ENCODE measurements at regions not wholly inside any gene's neighbourhood (a gene's known extent, or its start where the extent isn't known, plus 50 kb on each side); places are given as distances from the start of the nearest gene placed in this dataset.
A peak's percentile ranks its signal among the peaks of the same experiment; 100 is the strongest.

- FAIRE-seq (no peak), DNase-seq (ENCODE audit: low read depth, low spot score) (no peak)
- no peak overlapping the region for H2AFZ ChIP-seq (ENCODE audit: control insufficient read depth, low read length)
- H3K9ac ChIP-seq (ENCODE audit: control insufficient read depth, extremely low read depth, insufficient read depth, low read length) = no peak overlapping the region
- H3K27me3 ChIP-seq (ENCODE audit: control insufficient read depth, extremely low read depth, insufficient read depth, low read length) = peaks cover 5% of the 10 kb centered on the region
- dilution Hi-C loops (cut with MboI; ENCODE audit: extremely low pct_ligation_motif_present, low sequenced_read_pairs) = no loop called here
- H3K79me2 ChIP-seq (ENCODE audit: control insufficient read depth, insufficient read depth, low read length) = no peaks in the 10 kb centered on the region
- H3K9me3 ChIP-seq (ENCODE audit: control insufficient read depth, low read depth, low read length) = peaks cover 1% of the 10 kb centered on the region
- H3K4me2 ChIP-seq (ENCODE audit: control insufficient read depth, extremely low read depth, insufficient read depth, low read depth, low read length) = no peak overlapping the region
- H3K27ac ChIP-seq (ENCODE audit: control insufficient read depth, insufficient read depth, low read length) = no peak overlapping the region
- no peak for TF ChIP-seq EZH2 (IDR thresholded peaks at IDR 0.05; ENCODE audit: low read length)
- TF ChIP-seq, protein P1, sequence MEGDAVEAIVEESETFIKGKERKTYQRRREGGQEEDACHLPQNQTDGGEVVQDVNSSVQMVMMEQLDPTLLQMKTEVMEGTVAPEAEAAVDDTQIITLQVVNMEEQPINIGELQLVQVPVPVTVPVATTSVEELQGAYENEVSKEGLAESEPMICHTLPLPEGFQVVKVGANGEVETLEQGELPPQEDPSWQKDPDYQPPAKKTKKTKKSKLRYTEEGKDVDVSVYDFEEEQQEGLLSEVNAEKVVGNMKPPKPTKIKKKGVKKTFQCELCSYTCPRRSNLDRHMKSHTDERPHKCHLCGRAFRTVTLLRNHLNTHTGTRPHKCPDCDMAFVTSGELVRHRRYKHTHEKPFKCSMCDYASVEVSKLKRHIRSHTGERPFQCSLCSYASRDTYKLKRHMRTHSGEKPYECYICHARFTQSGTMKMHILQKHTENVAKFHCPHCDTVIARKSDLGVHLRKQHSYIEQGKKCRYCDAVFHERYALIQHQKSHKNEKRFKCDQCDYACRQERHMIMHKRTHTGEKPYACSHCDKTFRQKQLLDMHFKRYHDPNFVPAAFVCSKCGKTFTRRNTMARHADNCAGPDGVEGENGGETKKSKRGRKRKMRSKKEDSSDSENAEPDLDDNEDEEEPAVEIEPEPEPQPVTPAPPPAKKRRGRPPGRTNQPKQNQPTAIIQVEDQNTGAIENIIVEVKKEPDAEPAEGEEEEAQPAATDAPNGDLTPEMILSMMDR (optimal IDR thresholded peaks at IDR 0.05 in 1 of 3, IDR thresholded peaks at IDR 0.05 in 1 of 3, conservative IDR thresholded peaks at IDR 0.05 in 1 of 3; ENCODE audit: extremely low read depth in 1 of 3, insufficient read depth in 2 of 3, low read length in 3 of 3) = no peak
- no peaks in the 10 kb centered on the region for H4K20me1 ChIP-seq (ENCODE audit: control insufficient read depth, extremely low read depth, insufficient read depth, low read length)
- H3K4me3 ChIP-seq (ENCODE audit: control insufficient read depth in 2 of 3, extremely low read depth in 1 of 3, insufficient read depth in 2 of 3, low read depth in 1 of 3, low read length in 3 of 3) = no peak overlapping the region
- peaks cover 13% of the 10 kb centered on the region for H3K4me1 ChIP-seq (ENCODE audit: control insufficient read depth, extremely low read depth, insufficient read depth, low read length)
- H3K9me1 ChIP-seq (ENCODE audit: control insufficient read depth, extremely low read depth, insufficient read depth, low read length) = no peaks in the 10 kb centered on the region
- no peaks in the 10 kb centered on the region for H3K36me3 ChIP-seq (ENCODE audit: control insufficient read depth in 2 of 2, extremely low read depth in 1 of 2, insufficient read depth in 2 of 2, low read length in 2 of 2)
These were observed 226.2 kb downstream of the MN1 start for GRCh38 chr22:27575348-27575747.

GRCh38 chr22:27576413-27576812, 225.1 kb downstream of the MN1 start:
- Histone ChIP-seq H3K36me3 (ENCODE audit: control insufficient read depth in 2 of 2, extremely low read depth in 1 of 2, insufficient read depth in 2 of 2, low read length in 2 of 2) (no peaks in the 10 kb centered on the region), H3K4me1 (ENCODE audit: control insufficient read depth, extremely low read depth, insufficient read depth, low read length) (peaks cover 13% of the 10 kb centered on the region), H3K27ac (ENCODE audit: control insufficient read depth, insufficient read depth, low read length) (no peak overlapping the region), H3K4me2 (ENCODE audit: control insufficient read depth, extremely low read depth, insufficient read depth, low read depth, low read length) (no peak overlapping the region), H2AFZ (ENCODE audit: control insufficient read depth, low read length) (no peak overlapping the region), H3K4me3 (ENCODE audit: control insufficient read depth in 2 of 3, extremely low read depth in 1 of 3, insufficient read depth in 2 of 3, low read depth in 1 of 3, low read length in 3 of 3) (no peak overlapping the region), H3K9ac (ENCODE audit: control insufficient read depth, extremely low read depth, insufficient read depth, low read length) (no peak overlapping the region), H3K27me3 (ENCODE audit: control insufficient read depth, extremely low read depth, insufficient read depth, low read length) (peaks cover 7% of the 10 kb centered on the region), H3K79me2 (ENCODE audit: control insufficient read depth, insufficient read depth, low read length) (no peaks in the 10 kb centered on the region), H4K20me1 (ENCODE audit: control insufficient read depth, extremely low read depth, insufficient read depth, low read length) (no peaks in the 10 kb centered on the region), H3K9me3 (ENCODE audit: control insufficient read depth, low read depth, low read length) (peaks cover 1% of the 10 kb centered on the region), H3K9me1 (ENCODE audit: control insufficient read depth, extremely low read depth, insufficient read depth, low read length) (no peaks in the 10 kb centered on the region)
- dilution Hi-C loops (cut with MboI; ENCODE audit: extremely low pct_ligation_motif_present, low sequenced_read_pairs) = no loop called here
- FAIRE-seq (peak; percentile 73), DNase-seq (ENCODE audit: low read depth, low spot score) (no peak)
- TF ChIP-seq EZH2 (IDR thresholded peaks at IDR 0.05; ENCODE audit: low read length) = no peak
- TF ChIP-seq, protein P1 (optimal IDR thresholded peaks at IDR 0.05 in 1 of 3, IDR thresholded peaks at IDR 0.05 in 1 of 3, conservative IDR thresholded peaks at IDR 0.05 in 1 of 3; ENCODE audit: extremely low read depth in 1 of 3, insufficient read depth in 2 of 3, low read length in 3 of 3) = no peak

All from keratinocyte (primary cell).